PFSK-1 (cell line): ENCODE measurements at regions not wholly inside any gene's neighbourhood (a gene's known extent, or its start where the extent isn't known, plus 50 kb on each side); places are given as distances from the start of the nearest gene placed in this dataset.

Source experiments
- FOXP2 ChIP-seq: optimal IDR thresholded peaks from 2 replicates; pipeline ENCODE3; 2011; ENCODE audit warnings: borderline replicate concordance, control low read depth, inconsistent platforms; ENCODE audit not compliant: insufficient read depth; ENCODE audit errors: extremely low read length, extremely low read depth
- POLR2AphosphoS5 ChIP-seq: IDR thresholded peaks from 2 replicates; pipeline ENCODE4 v1.6.1; 2012; ENCODE audit warnings: low read depth, mild to moderate bottlenecking, control low read depth, low read length, moderate library complexity
- SIN3A ChIP-seq: IDR thresholded peaks from 2 replicates; pipeline ENCODE4 v1.6.1; 2012; ENCODE audit warnings: mild to moderate bottlenecking, low read length, moderate library complexity, borderline replicate concordance; ENCODE audit not compliant: insufficient read depth
- TAF1 ChIP-seq: IDR thresholded peaks from 2 replicates; pipeline ENCODE4 v1.6.1; 2012; ENCODE audit warnings: low read length, control low read depth, borderline replicate concordance; ENCODE audit not compliant: insufficient read depth
- TF ChIP-seq, protein P1 (sequence below), 2 experiments: IDR thresholded peaks; 2 replicates each; pipeline versions ENCODE4 v1.6.1 to v1.8.0; 2011 to 2012; ENCODE audit warnings: low read depth in 2 of 2, low read length in 2 of 2, control low read depth in 1 of 2, inconsistent platforms in 1 of 2, mild to moderate bottlenecking in 1 of 2, moderate library complexity in 1 of 2; ENCODE audit not compliant: insufficient read depth in 1 of 2

DNA sequence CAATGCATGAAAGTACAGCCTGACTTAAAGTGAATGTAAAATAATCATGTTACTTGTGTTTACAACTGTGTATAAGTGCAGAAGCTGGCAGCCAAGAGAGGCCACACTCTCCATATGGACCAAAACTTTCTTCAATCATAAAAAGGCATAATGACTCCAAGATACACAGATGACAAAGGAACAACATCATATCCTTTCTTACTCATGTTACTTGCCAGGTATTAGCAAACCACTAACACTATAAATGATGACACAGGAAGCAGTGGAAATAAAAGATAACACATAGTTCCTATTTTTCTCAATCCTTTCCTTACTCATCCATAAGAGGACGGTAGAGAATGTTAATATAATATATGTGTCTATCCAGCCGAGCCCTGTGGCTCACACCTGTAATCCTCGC is 400.0 kb upstream of the CDH2 start:
- no peak for TF ChIP-seq POLR2AphosphoS5
- no peak for TF ChIP-seq FOXP2
- TF ChIP-seq, protein P1, sequence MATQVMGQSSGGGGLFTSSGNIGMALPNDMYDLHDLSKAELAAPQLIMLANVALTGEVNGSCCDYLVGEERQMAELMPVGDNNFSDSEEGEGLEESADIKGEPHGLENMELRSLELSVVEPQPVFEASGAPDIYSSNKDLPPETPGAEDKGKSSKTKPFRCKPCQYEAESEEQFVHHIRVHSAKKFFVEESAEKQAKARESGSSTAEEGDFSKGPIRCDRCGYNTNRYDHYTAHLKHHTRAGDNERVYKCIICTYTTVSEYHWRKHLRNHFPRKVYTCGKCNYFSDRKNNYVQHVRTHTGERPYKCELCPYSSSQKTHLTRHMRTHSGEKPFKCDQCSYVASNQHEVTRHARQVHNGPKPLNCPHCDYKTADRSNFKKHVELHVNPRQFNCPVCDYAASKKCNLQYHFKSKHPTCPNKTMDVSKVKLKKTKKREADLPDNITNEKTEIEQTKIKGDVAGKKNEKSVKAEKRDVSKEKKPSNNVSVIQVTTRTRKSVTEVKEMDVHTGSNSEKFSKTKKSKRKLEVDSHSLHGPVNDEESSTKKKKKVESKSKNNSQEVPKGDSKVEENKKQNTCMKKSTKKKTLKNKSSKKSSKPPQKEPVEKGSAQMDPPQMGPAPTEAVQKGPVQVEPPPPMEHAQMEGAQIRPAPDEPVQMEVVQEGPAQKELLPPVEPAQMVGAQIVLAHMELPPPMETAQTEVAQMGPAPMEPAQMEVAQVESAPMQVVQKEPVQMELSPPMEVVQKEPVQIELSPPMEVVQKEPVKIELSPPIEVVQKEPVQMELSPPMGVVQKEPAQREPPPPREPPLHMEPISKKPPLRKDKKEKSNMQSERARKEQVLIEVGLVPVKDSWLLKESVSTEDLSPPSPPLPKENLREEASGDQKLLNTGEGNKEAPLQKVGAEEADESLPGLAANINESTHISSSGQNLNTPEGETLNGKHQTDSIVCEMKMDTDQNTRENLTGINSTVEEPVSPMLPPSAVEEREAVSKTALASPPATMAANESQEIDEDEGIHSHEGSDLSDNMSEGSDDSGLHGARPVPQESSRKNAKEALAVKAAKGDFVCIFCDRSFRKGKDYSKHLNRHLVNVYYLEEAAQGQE (IDR thresholded peaks at IDR 0.05; ENCODE audit: insufficient read depth in 1 of 2, low read depth in 2 of 2, low read length in 2 of 2), result no peak
- TF ChIP-seq TAF1, result no peak
- TF ChIP-seq SIN3A, result no peak

DNA sequence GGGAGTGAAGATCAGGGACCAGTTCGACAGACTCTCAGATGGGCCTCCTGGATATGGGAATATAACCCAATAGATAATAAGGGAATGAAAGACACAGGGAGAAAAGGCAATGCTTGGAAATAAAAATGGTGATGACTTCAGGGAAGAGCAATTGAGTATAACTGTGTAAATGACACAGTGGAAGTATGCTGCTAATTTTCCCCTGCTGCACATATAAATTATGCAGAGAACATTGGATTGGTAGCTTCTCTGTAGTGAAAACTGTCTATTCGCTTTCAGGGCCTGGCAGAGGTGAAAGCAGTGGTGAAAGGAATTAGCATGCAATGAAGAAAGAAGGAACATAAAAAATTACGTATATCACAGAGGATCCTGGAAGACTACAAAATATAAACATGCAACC is 398.2 kb upstream of the CDH2 start:
- TF ChIP-seq, protein P1 (IDR thresholded peaks at IDR 0.05; ENCODE audit: insufficient read depth in 1 of 2, low read depth in 2 of 2, low read length in 2 of 2), result no peak
- TF ChIP-seq SIN3A (no peak), FOXP2 (no peak), POLR2AphosphoS5 (no peak), TAF1 (no peak)

DNA sequence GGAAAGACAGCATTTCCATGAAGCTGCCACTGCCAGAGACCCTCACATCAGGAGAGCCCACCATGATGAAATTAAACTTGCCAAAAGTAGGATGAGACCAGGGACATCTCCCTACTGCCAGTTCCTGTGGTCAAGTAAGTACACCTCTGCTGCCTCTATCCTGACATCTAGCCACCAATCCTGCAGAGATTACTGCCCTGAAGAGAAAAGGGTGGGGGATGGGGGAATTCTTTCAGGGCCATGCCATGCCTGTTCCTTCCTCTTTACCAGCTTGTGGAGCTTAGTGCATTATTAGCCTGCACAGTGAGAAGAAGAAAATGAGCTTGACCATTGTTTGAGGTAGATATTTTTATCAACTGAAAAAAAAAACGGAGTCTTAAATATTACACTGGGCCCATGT is 397.2 kb upstream of the CDH2 start:
- TF ChIP-seq, protein P1 (IDR thresholded peaks at IDR 0.05; ENCODE audit: insufficient read depth in 1 of 2, low read depth in 2 of 2, low read length in 2 of 2), result no peak
- no peak for TF ChIP-seq TAF1
- no peak for TF ChIP-seq POLR2AphosphoS5
- no peak for TF ChIP-seq FOXP2
- TF ChIP-seq SIN3A, result no peak

DNA sequence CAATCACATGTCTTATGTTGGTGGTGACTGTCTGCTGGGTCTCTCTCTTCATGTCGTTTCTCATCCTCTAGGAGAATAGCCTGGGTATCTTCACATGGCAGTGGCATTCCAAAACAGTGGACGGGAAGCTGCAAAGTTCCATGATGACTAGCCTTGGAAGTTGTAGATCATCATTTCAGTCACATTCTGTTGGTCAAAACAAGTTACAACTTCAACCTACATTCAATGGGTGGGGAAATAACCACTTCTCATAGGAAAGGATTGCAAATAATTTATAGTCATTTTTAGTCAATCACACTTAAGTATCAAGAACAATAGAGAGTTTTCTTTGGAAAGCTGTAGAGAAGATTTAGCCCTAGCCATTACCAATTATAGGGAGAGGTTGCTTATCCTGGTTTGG is 395.0 kb upstream of the CDH2 start:
- TF ChIP-seq, protein P1 (IDR thresholded peaks at IDR 0.05; ENCODE audit: insufficient read depth in 1 of 2, low read depth in 2 of 2, low read length in 2 of 2), result no peak
- TF ChIP-seq POLR2AphosphoS5 (no peak), FOXP2 (no peak), SIN3A (no peak), TAF1 (no peak)

DNA sequence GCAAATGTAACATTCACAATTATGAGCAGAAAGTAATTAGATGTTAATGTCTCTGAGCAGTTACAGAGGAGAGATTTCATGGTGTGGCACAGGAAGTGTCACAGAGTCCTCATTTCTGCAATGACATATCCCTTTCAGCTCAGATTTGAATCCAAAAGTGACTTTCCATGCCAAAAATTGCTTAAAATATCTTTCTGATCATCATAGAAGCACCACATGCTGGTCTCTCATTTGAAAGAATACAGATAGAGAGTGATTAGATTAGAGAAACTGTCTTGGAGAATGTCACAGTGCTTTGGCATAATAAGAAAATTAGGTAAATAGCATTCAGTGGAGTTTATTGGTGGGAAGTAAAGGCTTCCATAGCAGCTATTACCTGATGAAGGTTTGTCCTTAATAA is 383.4 kb upstream of the CDH2 start:
- no peak for TF ChIP-seq POLR2AphosphoS5
- no peak for TF ChIP-seq FOXP2
